Renal pelvis (tissue), 1 donor: ENCODE measurements at regions not wholly inside any gene's neighbourhood (a gene's known extent, or its start where the extent isn't known, plus 50 kb on each side); places are given as distances from the start of the nearest gene placed in this dataset.
"Not testable (repeated sequence)": the region's sequence is repeated elsewhere in the genome, so short reads cannot be mapped to it uniquely, and the experiment has no call there.

Source experiments
- DNase-seq: peaks from one replicate; pipeline ENCODE4 v3.0.0-alpha.2; 2013

DNA sequence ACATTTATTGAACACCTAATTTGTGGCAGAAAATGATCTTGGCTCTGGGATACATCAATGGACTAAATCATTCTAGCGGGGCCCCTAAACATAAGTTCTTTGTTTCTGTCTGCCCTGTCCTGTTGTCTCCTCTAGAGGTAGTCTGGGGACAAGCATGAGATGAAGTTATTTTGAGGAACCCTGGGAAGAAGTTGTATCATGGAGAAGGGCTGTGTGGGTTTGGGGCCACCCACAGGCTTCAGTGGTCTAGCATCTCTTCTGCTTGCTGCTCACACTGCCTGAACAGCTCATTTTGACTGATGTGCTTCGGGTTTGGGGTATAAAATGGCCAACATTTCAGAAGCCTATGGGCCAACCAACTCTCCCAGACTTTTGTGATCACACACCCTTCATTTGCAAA is 50.3 kb upstream of the OSBPL11 start:
- DNase-seq = no peak

DNA sequence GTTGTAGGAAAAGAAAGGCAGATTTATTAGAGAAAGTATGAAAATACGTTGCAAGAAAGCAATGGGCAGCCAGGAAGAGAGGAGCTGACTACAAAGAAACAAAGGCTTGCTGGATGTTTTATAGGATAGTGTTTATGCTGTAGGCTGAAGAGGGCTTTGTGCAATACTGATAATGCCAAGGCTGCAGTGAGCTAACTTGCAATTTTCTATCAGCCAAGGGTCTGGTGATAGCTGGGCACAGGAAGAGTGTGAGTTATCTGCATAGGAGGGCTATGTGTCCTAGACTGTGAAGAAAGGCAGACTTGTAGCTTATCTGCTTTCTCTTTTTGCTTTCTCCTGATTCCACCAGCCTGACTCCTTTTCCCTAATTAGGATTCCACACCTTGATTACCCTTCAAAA is 51.3 kb upstream of the OSBPL11 start:
- no peak for DNase-seq

DNA sequence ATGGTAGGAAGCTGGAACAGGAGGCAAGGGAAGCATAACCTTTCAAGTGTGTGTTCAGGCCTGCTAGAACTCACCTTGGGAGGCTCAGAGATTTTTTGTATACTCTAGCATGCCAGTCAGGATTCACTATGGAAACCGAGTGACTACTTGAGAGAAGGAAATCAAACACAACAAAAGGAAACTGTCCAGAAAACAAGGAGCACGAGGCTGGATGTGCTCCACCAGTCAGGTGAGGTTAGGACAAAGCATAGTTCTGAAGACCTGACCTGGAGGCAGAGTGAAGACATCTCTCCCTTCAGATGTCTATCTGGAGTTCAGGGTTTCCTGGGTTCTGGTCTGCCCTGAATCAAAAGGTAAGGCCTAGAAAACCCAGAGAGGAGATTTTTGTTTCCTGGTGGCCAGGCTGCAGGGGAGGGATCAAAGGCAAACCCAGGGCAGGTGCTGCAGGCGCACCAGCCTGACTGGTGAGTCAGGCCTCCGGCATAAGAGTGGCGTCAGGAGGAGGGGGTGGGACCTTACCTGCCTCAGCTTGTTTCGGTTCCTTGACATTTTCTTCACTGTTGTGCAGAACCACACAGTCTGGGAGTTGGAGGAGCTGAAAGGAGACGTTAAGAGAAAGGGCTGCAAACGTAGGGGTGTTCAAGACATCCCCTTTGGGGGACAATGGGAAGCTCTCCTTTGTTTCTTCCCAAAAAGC is 52.2 kb upstream of the OSBPL11 start:
- DNase-seq = no peak

DNA sequence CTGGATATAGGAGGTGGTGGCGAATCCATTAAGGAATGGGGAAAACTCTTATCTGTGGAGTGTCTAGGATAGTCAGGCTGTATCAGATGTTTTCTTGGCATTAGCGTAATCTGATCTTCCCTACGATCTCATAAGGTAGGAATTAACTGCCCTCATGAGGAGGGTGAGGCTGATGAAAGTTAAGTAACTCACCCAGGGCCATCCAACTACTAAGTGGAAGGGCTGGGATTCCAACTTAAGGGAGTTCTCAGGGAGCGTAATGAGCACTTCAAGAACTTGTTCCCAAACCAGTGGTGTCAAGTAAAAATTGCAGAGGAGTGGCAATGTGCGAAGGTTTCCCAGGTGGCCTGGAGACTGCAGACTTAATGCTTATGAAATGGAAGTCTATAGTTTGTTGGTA is 55.9 kb upstream of the OSBPL11 start:
- no peak for DNase-seq

DNA sequence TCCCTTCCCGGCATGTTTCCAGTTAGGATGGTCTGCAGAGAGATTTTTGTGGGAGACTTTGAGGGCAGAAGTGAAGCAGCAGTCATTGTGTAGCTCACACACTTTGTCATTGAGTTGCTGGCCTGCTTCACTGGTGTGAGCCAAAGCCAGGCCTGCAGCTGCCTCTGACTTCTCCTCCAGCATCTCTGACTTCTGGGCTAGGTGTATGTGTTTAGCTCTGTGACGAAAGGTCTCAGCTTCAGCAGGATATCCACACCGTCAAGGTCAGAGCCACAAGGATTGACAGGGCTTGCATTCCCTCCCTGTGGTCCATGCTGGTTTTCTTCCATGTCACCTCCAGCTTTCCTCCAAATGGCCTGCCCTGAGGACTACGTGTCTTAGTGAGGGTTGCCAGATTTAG is 57.1 kb upstream of the OSBPL11 start:
- DNase-seq = no peak

DNA sequence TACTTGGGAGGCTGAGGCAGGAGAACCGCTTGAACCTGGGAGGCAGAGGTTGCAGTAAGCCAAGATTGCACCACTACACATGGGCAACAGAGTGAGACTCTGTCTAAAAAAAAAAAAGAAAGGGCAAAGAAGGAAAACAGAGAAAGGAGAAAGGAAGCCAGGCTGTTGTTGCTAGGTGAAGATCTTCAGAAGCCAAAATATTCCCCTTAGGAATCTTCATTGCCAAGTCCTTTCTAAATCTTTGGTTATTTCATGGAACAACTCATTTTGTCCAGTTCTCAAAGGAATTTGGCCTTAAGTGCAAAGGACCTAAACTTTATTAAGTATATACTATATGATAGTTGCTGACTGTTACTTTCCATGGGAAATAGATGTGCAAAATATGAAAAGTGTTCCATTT is 59.2 kb upstream of the OSBPL11 start:
- no peak for DNase-seq

DNA sequence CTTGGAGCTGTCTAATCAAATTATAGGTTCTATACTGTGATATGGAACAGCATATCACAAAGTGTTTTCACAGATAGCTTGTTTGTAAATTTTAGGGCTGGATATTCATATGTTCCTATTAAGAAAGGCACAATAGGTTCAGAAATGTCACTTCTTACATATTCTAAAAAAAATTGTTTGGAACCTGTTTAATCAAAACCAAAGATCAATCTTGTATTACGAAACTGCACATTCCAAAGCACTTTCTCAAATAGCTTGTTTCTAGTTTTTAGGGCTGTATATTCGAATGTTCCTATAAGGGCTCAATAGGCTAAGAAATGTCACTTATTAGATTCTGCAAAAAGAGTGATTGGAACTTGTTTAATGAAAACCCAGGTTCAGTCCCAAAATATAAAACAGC is 67.4 kb upstream of the OSBPL11 start:
- DNase-seq = no peak

DNA sequence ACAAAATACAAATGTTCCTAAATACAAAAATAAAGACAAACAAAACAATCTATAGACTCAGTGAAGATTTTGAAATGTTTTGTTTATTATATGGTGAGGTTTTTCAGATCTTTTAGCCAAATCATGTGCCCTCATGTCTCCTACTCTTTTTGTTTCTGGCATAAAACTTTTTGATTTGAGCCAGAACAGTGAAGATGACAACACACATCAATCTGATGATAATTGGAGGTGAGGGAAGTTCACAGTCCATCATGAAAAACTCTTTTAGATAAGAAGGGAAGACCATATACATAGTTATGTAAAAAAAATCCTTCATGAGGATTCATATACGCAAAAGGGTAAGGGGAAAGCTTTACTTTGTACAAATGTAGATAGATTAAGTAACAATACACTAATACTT is 75.1 kb upstream of the OSBPL11 start:
- no peak for DNase-seq

DNA sequence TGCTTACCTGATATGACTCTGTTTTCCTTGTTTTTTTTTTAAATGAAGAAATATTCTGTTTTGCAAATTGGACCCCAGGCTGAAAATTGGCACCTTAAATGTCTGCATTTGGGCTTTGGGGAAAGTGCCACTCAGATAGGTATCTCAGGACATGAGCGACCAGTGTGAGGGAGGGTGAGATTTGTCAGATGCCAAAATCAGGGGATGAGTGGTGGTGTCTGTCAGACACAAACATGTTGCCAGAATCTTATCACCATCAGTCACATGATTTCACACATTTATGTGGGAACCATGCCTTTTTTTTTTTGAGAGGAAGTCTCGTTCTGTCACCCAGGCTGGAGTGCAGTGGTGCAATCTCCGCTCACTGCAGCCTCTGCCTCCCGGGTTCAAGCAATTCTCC is 75.6 kb upstream of the OSBPL11 start:
- no peak for DNase-seq

DNA sequence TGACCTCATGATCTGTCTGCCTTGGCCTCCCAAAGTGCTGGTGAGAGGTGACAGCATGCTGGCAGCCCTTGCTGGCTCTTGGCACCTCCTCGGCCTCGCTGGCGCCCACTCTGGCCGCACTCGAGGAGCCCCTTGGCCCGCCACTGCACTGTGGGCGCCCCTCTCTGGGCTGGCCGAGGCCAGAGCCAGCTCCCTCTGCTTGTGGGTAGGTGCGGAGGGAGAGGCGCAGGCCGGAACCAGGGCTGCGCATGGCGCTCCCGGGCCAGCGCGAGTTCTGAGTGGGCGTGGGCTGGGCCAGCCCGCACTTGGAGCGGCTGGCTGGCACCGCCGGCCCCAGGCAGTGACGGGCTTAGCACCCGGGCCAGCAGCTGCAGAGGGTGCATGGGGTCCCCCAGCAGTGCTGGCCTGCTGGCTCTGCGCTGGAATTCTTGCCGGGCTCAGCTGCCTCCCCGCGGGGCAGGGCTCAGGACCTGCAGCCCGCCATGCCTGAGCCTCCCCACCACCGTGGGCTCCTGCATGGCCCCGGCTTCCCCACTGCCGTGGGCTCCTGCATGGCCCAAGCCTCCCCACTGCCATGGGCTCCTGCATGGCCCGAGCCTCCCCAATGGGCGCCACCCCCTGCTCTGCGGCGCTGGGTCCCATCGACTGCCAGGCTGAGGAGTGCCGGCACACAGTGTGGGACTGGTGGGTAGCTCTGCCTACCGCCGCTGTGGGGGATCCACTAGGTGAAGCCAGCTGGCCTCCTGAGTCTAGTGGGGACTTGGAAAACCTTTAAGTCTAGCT is 76.4 kb upstream of the OSBPL11 start:
- DNase-seq = no peak

DNA sequence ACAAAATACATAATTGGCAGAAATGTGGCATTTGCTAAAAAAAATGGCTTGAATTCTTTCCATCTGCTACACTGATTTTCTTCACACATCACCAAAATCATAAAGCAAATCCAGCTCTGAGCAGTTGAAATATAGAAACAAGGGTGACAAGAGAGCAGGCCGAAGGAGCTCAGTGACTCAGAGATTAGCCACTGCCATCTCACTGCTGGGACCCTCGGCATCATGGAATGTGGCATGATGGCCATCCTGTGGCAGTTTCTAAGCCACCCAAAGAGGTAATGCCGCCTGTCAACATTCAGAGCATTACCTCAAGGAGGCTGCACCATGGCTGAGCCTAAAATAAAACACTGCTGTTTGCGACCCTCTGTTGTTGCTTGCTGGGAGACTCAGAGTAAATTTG is 80.5 kb upstream of the OSBPL11 start:
- no peak for DNase-seq

DNA sequence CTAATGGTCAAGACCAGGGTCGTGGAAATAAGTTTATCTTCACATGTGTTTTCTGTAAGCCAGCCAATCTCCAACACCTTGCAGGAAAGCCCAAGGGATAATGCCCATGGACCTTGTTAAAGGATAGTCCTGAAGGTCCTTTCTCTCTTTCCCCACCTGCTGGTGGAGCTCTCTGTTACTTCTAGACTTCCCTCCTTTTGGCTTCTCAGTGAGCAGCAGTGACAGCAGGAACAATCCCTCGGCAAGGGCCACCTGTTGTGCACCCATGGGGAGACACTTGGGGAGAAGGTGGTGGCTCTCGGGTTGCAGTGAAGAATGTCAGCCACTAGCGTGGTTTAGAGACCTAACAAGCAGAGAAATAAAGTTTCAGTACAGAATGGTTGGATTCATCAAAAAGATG is 84.0 kb upstream of the OSBPL11 start:
- DNase-seq = no peak

DNA sequence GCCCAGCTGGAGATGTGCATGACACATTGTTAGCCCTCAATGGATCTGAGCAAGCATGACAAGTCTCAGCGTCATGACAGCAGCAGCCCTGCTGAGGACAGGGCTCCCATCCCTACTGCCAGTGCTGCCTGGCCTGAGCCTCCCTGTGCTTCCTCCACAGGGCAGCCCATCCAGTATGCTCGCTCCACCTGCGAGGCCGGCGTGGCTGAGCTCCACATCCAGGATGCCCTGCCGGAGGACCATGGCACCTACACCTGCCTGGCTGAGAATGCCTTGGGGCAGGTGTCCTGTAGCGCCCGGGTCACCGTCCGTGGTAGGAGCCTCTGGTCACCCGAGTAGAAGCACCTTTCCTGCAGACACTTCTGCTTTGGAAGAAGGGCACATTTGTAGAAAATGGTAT is 85.8 kb upstream of the OSBPL11 start:
- no peak for DNase-seq

DNA sequence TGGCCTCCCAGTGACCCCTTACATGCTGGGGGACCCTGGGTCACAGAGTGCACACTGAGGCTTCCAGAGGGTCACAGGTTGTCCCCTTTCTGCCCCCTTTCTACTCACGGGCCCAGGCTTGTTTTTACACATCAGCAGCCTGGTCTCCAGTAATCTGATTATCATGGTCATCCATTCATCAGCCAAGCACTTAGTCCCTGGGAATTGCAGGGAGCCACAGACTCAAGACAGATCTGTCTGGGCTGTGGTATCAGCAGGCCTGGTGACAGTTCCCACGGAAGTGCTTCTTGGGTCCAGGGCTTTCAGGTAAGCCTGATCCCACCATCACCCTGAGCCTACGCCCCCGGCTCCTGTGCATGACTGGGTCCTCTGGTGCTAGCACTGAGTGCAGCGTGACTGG is 86.6 kb upstream of the OSBPL11 start:
- DNase-seq = not testable (repeated sequence)

DNA sequence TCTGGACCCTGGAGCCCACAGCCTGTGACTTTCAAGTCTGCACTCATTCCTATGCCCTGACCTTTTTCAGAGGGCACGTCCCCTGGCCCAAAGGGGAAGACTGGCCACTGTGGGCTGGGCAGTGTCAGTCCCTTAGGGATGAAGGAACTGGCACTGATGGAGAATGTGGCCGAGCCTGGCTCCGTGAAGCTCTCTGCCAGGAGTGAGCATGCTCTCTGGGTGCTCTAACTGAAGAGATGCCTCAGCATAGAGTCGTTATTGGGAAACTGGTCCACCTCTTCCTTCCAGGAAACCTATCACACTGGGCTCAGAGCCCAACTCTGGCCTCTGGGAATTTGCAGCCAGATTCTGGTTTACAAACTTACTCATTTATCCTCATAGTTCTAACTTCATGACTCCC is 87.3 kb upstream of the OSBPL11 start:
- DNase-seq = not testable (repeated sequence)

DNA sequence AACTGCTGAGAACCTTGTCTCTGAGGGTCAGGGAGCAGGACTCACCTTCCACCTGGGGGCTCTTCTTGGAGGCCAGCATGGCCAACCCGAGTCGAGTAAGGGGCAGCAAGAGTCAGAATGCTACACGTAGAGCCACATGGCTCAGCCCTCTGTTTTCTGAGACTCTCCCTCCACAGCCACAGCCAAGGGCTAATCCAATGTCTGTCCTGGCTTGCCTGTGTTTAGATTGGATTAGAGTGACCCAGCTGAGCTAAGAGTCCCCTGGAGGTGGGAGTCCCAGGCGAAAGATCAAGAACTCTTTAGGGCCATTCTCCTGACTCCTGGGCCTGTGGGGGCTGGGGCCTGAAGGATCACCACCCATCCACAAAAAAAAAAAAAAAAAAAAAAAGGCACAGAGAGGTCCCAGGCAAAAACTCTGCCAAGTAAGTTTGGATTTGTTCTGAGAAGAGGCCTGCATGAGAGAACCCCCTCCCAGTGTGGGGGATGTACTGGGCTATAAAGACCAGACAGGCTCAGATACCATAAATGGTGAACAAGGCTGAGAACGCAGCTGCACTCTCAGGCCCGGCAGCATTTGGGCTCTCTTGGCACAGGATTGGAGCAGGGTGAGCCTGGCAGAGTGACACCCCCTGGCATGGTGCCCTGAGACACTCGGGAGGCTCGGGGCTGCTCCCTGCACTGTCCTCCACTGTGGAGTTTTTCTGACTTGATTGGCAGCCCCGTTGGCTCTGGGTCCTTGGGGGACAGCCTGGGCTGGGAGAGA is 88.0 kb upstream of the OSBPL11 start:
- DNase-seq = no peak

DNA sequence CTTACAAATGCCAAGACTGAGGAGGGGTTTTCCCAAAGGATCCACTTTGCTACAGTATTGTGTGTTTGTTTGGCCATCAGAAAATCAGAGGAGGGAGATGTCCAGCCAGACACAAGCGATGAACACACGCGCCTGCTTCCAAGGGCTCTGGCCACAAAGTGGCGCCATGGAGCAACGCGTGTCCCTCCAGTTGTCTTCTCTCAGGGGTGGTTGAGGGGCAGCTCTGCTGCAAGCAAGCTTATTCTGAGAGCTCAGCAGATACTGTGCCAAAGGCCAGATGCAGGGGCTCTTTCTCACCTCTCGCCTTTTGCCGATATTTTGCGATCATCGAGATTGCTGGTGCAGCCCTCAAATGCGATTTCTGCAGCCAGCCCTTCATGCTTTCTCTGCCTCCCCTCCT is 88.9 kb upstream of the OSBPL11 start:
- peak; percentile 16 for DNase-seq

DNA sequence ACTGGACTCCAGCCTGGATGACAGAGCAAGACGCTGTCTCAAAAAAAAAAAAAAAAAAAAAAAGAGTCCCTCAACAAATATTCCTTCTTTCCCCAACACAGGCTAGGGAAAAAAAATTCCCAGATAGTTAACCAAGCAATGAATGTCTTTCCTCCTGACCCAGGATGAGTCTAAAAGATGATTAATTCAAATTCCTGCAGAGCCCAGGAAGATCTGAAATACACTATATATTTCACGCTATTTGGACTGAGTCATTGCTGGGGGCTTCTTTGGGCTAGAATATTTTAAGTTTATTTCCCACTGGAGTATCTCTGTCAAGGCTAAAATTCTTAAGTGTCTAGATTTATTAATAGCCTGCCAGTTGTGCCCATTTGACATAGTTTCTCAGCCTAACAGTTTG is 90.4 kb upstream of the OSBPL11 start:
- not testable (repeated sequence) for DNase-seq

DNA sequence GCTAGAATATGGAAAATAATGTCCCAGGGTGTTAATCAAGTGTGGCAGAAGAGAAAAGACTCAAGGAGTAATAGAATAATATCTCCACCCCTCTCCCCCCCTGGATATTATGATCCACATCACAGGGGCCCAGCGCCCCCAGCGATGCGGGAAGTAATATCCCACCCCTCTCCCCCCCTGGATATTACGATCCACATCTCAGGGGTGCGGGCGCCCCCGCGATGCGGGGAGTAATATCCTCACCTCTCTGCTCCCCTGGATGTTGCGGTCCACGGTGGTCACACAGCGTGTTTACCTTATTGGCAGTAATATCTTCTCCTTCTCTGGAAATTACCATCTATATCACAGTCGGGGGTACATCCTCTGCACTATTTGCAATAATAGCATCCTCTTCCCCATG is 97.1 kb upstream of the OSBPL11 start:
- no peak for DNase-seq

DNA sequence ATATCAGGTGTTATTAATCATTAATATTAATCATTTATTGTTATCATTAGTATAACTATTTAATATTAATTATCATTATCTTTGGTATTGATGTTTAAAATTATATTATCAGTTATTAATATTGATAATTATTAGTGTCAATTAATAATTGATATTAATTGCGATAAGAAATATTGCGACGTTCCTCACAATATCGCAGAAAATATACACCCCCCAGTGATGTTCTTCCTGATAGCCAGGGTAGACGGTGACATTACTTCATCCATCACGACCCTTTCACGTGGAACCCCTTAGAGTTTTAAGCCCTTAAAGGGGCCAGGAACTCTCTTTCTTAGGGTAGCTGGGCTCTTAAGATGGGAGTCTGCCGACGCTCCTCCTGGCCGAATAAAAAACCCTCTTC is 98.6 kb upstream of the OSBPL11 start:
- DNase-seq = no peak

DNA sequence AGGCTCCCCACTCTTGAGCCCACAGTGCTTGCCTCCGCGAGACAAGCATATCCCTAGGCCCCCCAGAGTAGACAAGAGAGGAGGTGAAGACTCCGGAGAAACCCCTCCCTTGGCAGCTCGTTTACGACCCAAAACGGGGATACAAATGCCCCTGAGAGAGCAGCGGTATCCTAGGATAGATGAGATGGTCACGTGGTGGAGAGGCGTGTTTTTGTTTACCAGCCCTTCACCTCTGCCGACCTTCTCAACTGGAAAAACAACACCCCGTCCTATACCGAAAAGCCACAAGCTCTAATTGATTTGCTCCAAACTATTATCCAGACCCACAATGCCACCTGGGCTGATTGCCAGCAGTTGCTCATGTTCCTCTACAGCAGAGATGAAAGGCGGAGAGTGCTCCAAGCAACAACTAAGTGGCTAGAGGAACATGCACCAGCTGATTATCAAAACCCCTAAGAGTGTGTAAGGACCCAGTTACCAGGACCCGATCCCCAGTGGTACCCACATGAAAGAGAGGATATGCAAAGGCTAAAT is 99.5 kb upstream of the OSBPL11 start:
- no peak for DNase-seq

DNA sequence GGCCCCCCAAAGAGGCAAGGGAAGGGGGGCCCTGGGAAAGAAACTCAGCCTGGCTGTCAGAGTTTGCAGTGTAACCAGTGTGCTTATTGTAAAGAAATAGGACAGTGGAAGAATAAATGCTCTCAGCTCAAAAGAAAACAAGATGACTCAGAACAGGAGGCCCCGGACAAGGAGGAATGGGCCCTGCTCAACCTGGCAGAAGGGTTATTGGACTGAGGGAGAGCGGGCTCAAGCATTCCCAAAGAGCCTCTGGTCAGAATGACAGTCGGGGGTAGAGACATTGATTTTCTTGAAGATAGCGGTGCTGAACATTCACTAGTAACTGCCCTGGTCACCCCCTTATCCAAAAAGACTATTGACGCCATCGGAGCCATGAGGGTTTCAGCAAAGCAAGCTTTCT is 100.4 kb upstream of the OSBPL11 start:
- no peak for DNase-seq

DNA sequence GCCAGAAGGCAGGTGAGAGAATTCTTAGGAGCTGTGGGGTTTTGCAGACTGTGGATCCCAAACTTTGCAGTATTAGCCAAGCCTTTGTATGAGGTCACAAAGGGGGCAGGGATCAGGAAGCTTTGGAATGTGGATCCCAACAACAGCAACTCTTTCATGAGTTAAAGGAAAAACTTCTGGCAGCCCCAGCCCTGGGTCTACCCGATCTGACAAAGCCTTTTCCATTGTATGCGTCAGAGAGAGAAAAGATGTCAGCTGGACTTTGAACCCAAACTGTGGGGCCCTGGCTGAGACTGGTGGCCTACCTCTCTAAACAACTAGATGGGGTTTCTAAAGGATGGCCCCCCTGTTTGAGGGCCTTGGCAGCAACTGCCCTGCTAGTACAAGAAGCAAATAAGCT is 101.8 kb upstream of the OSBPL11 start:
- DNase-seq = not testable (repeated sequence)
